Neural progenitor cell (in vitro differentiated cells): ENCODE measurements at regions not wholly inside any gene's neighbourhood (a gene's known extent, or its start where the extent isn't known, plus 50 kb on each side); places are given as distances from the start of the nearest gene placed in this dataset.

Experiments used
- DNase-seq: peaks from one replicate; pipeline ENCODE4 v3.0.0-alpha.2; 2016; ENCODE audit warnings: low spot score
- H2AFZ ChIP-seq: fragments of 200-600 bp; sonication (generic); replicated peaks from 2 replicates; pipeline ENCODE4 v1.6.1; 2016; ENCODE audit warnings: antibody characterized with exemption
- H3F3A ChIP-seq: fragments of 200-600 bp; sonication (generic); 2 replicates; pipeline ENCODE4 v1.6.1; 2016; ENCODE audit warnings: antibody characterized with exemption, low read depth
- H3K27ac ChIP-seq: fragments of 200-600 bp; sonication (generic); 2 replicates; pipeline ENCODE4 v1.5.1; 2016; ENCODE audit warnings: mild to moderate bottlenecking
- H3K27me3 ChIP-seq: fragments of 200-600 bp; sonication (generic); 2 replicates; pipeline ENCODE4 v1.6.1; 2016; ENCODE audit warnings: mild to moderate bottlenecking, moderate library complexity
- H3K36me3 ChIP-seq: fragments of 200-600 bp; sonication (generic); 2 replicates; pipeline ENCODE4 v1.5.1; 2016
- H3K4me1 ChIP-seq: fragments of 200-600 bp; sonication (generic); 2 replicates; pipeline ENCODE4 v1.6.1; 2016; ENCODE audit warnings: mixed run types
- H3K4me2 ChIP-seq: fragments of 200-600 bp; sonication (generic); 2 replicates; pipeline ENCODE4 v1.6.1; 2016
- H3K4me3 ChIP-seq: fragments of 200-600 bp; sonication (generic); 2 replicates; pipeline ENCODE4 v1.5.1; 2016
- H3K79me2 ChIP-seq: fragments of 200-600 bp; sonication (generic); 2 replicates; pipeline ENCODE4 v1.6.1; 2016; ENCODE audit warnings: low read depth
- H3K9ac ChIP-seq: fragments of 200-600 bp; sonication (generic); 2 replicates; pipeline ENCODE4 v1.6.1; 2016
- H3K9me3 ChIP-seq: fragments of 200-600 bp; sonication (generic); 2 replicates; pipeline ENCODE4 v1.5.1; 2016; ENCODE audit warnings: low read depth
- H4K20me1 ChIP-seq: fragments of 200-600 bp; sonication (generic); 2 replicates; pipeline ENCODE4 v1.6.1; 2016; ENCODE audit warnings: low read depth
- H3K27ac Mint-ChIP-seq: 3 replicates; pipeline ENCODE4 v1.8.0; 2021; ENCODE audit warnings: mixed read lengths
- H3K27me3 Mint-ChIP-seq: 2 replicates; pipeline ENCODE4 v1.8.0; 2022; ENCODE audit warnings: low read depth, mild to moderate bottlenecking, inconsistent platforms, moderate library complexity, mixed read lengths; ENCODE audit not compliant: insufficient read depth
- H3K36me3 Mint-ChIP-seq: 3 replicates; pipeline ENCODE4 v1.8.0; 2021; ENCODE audit warnings: mixed read lengths
- H3K4me1 Mint-ChIP-seq: 3 replicates; pipeline ENCODE4 v1.8.0; 2021; ENCODE audit warnings: mixed read lengths
- H3K4me3 Mint-ChIP-seq: 3 replicates; pipeline ENCODE4 v1.8.0; 2021; ENCODE audit warnings: mild to moderate bottlenecking, moderate library complexity, mixed read lengths
- H3K9me3 Mint-ChIP-seq: 3 replicates; pipeline ENCODE4 v1.8.0; 2020; ENCODE audit warnings: mixed read lengths
- CTCF ChIP-seq: fragments of 200-600 bp; sonication (generic); IDR thresholded peaks from 2 replicates; pipeline ENCODE4 v1.5.1; 2017; ENCODE audit warnings: antibody characterized with exemption, mild to moderate bottlenecking
- EZH2 ChIP-seq: fragments of 200-600 bp; sonication (generic); IDR thresholded peaks from 2 replicates; pipeline ENCODE4 v1.6.1; 2017; ENCODE audit warnings: antibody characterized with exemption, mild to moderate bottlenecking, moderate library complexity
- EZH2phosphoT487 ChIP-seq: fragments of 200-600 bp; sonication (generic); IDR thresholded peaks from 2 replicates; pipeline ENCODE4 v1.6.1; 2017; ENCODE audit warnings: antibody characterized with exemption

- DNase-seq, result no peak
These were observed 1029.1 kb downstream of the BRD1 start for GRCh38 chr22:48798281-48799226.

GRCh38 chr22:48797731-48798130 lies 1029.9 kb downstream of the BRD1 start:
- Histone ChIP-seq H3K79me2 (no peaks in the 10 kb centered on the region), H3K27ac (no peak overlapping the region), H3K9ac (no peak overlapping the region), H3K36me3 (no peaks in the 10 kb centered on the region), H3K4me2 (no peak overlapping the region), H3K9me3 (no peaks in the 10 kb centered on the region), H3K27me3 (no peaks in the 10 kb centered on the region), H2AFZ (no peak overlapping the region), H4K20me1 (no peaks in the 10 kb centered on the region), H3F3A (no peaks in the 10 kb centered on the region), H3K4me3 (no peak overlapping the region), H3K4me1 (no peaks in the 10 kb centered on the region)
- Mint-ChIP-seq H3K36me3 (no peaks in the 10 kb centered on the region), H3K4me1 (peaks cover 7% of the 10 kb centered on the region), H3K9me3 (peaks cover 3% of the 10 kb centered on the region), H3K4me3 (no peak overlapping the region), H3K27me3 (peaks cover 15% of the 10 kb centered on the region), H3K27ac (no peak overlapping the region)
- no peak for DNase-seq
- TF ChIP-seq EZH2 (no peak), EZH2phosphoT487 (no peak), CTCF (no peak)

More at GRCh38 chr22:48798281-48799226, 1029.1 kb downstream of the BRD1 start:
- Mint-ChIP-seq H3K27me3 (peaks cover 13% of the 10 kb centered on the region), H3K36me3 (no peaks in the 10 kb centered on the region), H3K27ac (no peak overlapping the region), H3K9me3 (no peaks in the 10 kb centered on the region), H3K4me3 (no peak overlapping the region), H3K4me1 (peaks cover 7% of the 10 kb centered on the region)
- Histone ChIP-seq H3K27me3 (no peaks in the 10 kb centered on the region), H3K9ac (no peak overlapping the region), H3K4me1 (no peaks in the 10 kb centered on the region), H3K9me3 (no peaks in the 10 kb centered on the region), H2AFZ (no peak overlapping the region), H3K4me2 (no peak overlapping the region), H4K20me1 (no peaks in the 10 kb centered on the region), H3F3A (no peaks in the 10 kb centered on the region), H3K36me3 (no peaks in the 10 kb centered on the region), H3K27ac (no peak overlapping the region), H3K4me3 (no peak overlapping the region), H3K79me2 (no peaks in the 10 kb centered on the region)
- TF ChIP-seq CTCF (no peak), EZH2phosphoT487 (no peak), EZH2 (no peak)

DNA sequence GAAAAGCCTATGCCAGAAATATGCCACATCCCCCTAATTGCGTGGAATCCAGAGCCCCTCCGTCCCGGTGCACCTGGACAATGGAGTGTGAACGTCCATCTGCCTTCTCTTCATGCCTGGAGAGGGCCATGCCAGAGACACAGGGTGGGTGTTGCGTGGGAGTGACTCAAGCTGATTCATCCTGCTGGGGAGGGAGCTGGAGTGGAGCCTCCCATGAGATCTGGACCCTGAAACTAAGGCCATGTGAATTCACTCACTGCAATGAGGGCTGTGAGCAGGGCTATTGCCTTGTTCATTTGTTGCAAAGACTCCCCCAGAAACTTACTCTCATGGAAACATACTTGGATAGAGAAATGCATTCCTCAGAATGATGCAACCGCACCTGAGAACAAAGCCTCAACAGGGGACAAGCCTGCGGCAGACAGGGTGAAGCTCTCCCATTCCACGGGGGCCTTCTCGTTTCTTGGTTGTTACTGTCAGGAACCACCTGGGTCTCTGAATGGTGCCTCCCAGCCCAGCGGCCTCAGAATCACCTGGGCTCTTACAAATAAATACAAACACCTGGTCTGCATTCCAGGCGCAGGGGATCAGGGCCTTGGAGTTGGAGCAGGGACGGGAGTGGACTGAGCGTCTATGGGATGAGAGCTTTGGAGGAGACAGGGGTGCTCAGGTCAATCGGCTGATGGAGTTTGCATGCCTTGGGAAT lies 1031.2 kb downstream of the BRD1 start:
- Histone ChIP-seq H3K4me3 (no peak overlapping the region), H3K36me3 (no peaks in the 10 kb centered on the region), H3K4me1 (no peaks in the 10 kb centered on the region), H3K79me2 (no peaks in the 10 kb centered on the region), H3K9ac (no peak overlapping the region), H3K9me3 (no peaks in the 10 kb centered on the region), H3F3A (no peaks in the 10 kb centered on the region), H3K27me3 (no peaks in the 10 kb centered on the region), H2AFZ (peak overlapping the region; percentile 26), H3K27ac (no peak overlapping the region), H3K4me2 (no peak overlapping the region), H4K20me1 (no peaks in the 10 kb centered on the region)
- peaks cover 3% of the 10 kb centered on the region for H3K9me3 Mint-ChIP-seq
- no peaks in the 10 kb centered on the region for H3K36me3 Mint-ChIP-seq
- no peak overlapping the region for H3K4me3 Mint-ChIP-seq
- peak; percentile 29 for DNase-seq
- H3K27me3 Mint-ChIP-seq, result peaks cover 15% of the 10 kb centered on the region
- peaks cover 7% of the 10 kb centered on the region for H3K4me1 Mint-ChIP-seq
- TF ChIP-seq CTCF (no peak), EZH2phosphoT487 (no peak), EZH2 (no peak)
- no peak overlapping the region for H3K27ac Mint-ChIP-seq
